PC-9 (cell line): ENCODE measurements at regions not wholly inside any gene's neighbourhood (a gene's known extent, or its start where the extent isn't known, plus 50 kb on each side); places are given as distances from the start of the nearest gene placed in this dataset.

Experiments
- EZH2 ChIP-seq: fragments of 200-600 bp; sonication (generic); IDR thresholded peaks from 2 replicates; pipeline ENCODE4 v1.8.0; 2017; ENCODE audit warnings: antibody characterized with exemption, low read depth
- TF ChIP-seq, protein P1 (sequence below): fragments of 200-600 bp; sonication (generic); conservative IDR thresholded peaks from 2 replicates; pipeline ENCODE4 v1.6.1; 2017; ENCODE audit warnings: mixed run types, antibody characterized with exemption, mild to moderate bottlenecking, moderate library complexity

GRCh38 chr10:114719311-114719710 is 61.2 kb upstream of the ABLIM1 start:
- TF ChIP-seq, protein P1, sequence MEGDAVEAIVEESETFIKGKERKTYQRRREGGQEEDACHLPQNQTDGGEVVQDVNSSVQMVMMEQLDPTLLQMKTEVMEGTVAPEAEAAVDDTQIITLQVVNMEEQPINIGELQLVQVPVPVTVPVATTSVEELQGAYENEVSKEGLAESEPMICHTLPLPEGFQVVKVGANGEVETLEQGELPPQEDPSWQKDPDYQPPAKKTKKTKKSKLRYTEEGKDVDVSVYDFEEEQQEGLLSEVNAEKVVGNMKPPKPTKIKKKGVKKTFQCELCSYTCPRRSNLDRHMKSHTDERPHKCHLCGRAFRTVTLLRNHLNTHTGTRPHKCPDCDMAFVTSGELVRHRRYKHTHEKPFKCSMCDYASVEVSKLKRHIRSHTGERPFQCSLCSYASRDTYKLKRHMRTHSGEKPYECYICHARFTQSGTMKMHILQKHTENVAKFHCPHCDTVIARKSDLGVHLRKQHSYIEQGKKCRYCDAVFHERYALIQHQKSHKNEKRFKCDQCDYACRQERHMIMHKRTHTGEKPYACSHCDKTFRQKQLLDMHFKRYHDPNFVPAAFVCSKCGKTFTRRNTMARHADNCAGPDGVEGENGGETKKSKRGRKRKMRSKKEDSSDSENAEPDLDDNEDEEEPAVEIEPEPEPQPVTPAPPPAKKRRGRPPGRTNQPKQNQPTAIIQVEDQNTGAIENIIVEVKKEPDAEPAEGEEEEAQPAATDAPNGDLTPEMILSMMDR: no peak
- TF ChIP-seq EZH2: no peak
